Stimulated activated effector memory CD8-positive, alpha-beta T cell treated with anti-CD3 and anti-CD28 coated beads, Interleukin-12 subunit alpha, Interleukin-12 subunit beta, amount 100 ng/mL, for 72 hours (primary cell): ENCODE measurements at regions not wholly inside any gene's neighbourhood (a gene's known extent, or its start where the extent isn't known, plus 50 kb on each side); places are given as distances from the start of the nearest gene placed in this dataset.

ENCODE experiments used
- ATAC-seq: fragments of 150-1000 bp; cut with Tn5 transposase; 2 replicates; pipeline ENCODE4 v1.10.0; 2021
- DNase-seq, 2 donors: peaks; one replicate each; pipeline ENCODE4 v3.0.0; 2021 to 2022; ENCODE audit warnings: low spot score in 2 of 2
- H3K27ac Mint-ChIP-seq: one replicate; pipeline ENCODE4 v1.8.0; 2022; ENCODE audit warnings: mild to moderate bottlenecking, mixed read lengths
- H3K36me3 Mint-ChIP-seq: one replicate; pipeline ENCODE4 v1.8.0; 2022; ENCODE audit warnings: mild to moderate bottlenecking, mixed read lengths
- H3K4me1 Mint-ChIP-seq: one replicate; pipeline ENCODE4 v1.8.0; 2022; ENCODE audit warnings: mixed read lengths
- H3K4me3 Mint-ChIP-seq: one replicate; pipeline ENCODE4 v1.8.0; 2022; ENCODE audit warnings: mild to moderate bottlenecking, mixed read lengths
- H3K9me3 Mint-ChIP-seq: one replicate; pipeline ENCODE4 v1.8.0; 2022; ENCODE audit warnings: mixed read lengths

DNA sequence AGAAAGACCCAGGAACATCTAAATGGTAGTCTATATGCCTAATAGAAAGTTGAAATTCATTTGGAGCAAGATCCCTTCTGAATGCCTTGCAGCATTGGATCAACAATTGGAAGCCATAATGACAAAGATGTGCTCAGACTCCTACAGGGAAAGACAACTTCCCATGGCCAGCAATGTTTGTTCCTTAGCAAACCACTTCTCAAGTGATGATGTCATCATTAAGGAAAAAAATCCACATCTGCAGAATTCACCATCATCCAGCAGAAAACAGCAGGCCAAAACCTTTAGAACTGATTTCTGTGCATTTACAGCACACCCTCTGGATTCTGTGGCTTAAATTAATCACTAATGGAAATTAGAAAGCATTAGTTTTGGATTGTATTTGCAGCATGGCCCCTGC is 82.4 kb upstream of the ZIC3 start:
- no peak overlapping the region for H3K27ac Mint-ChIP-seq
- no peak overlapping the region for H3K4me3 Mint-ChIP-seq
- no peak for ATAC-seq
- H3K9me3 Mint-ChIP-seq: peaks cover 3% of the 10 kb centered on the region
- no peaks in the 10 kb centered on the region for H3K4me1 Mint-ChIP-seq
- no peaks in the 10 kb centered on the region for H3K36me3 Mint-ChIP-seq
- no peak for DNase-seq

GRCh38 chrX:137482136-137482535 is 83.8 kb upstream of the ZIC3 start:
- Mint-ChIP-seq H3K9me3 (peaks cover 3% of the 10 kb centered on the region), H3K27ac (no peak overlapping the region), H3K4me1 (no peaks in the 10 kb centered on the region), H3K4me3 (no peak overlapping the region), H3K36me3 (no peaks in the 10 kb centered on the region)
- DNase-seq: no peak
- ATAC-seq: no peak

DNA sequence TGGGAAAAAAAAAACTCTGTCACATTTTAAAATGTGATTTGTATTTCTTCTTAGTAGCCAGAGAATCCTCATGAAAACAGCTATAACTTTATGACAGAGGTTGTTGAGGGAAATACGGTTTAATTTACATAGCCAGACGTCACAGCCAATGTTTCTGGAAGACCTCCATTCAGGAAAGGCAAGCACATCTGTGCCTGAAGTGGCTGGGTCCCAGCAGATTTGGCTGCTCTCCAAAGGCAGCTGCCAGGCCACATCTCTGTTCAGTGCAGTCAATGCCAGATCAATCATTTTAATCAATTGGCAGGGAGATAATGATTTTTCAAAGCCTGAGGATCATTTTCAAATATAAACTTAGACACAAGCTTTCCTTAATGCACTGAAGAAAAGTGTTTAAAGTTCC is 86.5 kb upstream of the ZIC3 start:
- H3K4me3 Mint-ChIP-seq: no peak overlapping the region
- H3K27ac Mint-ChIP-seq: no peak overlapping the region
- no peaks in the 10 kb centered on the region for H3K4me1 Mint-ChIP-seq
- no peak for DNase-seq
- no peaks in the 10 kb centered on the region for H3K36me3 Mint-ChIP-seq
- no peaks in the 10 kb centered on the region for H3K9me3 Mint-ChIP-seq
- ATAC-seq: no peak

DNA sequence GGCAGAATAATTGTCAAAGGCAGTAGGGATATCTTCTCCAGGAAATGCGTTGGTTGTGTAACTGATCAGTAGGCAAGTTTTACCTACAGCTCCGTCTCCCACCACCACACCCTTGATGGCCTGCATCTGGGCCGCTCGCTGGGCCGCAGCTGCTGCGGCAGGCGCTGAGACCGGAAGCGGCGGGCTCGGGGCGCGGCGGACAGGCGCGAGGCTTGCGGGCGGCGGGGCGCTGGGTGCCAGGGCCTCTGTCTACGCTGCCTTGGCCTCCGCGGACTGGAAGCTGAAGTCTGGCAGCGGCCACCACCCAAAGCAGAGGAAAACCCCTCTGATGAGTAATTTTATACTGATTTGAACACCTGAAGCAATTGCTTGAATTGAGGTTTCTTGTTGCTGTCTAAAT is 124.2 kb upstream of the ZIC3 start:
- Mint-ChIP-seq H3K4me1 (no peaks in the 10 kb centered on the region), H3K4me3 (no peak overlapping the region), H3K27ac (no peak overlapping the region), H3K9me3 (peaks cover 2% of the 10 kb centered on the region), H3K36me3 (no peaks in the 10 kb centered on the region)
- no peak for ATAC-seq
- no peak for DNase-seq

DNA sequence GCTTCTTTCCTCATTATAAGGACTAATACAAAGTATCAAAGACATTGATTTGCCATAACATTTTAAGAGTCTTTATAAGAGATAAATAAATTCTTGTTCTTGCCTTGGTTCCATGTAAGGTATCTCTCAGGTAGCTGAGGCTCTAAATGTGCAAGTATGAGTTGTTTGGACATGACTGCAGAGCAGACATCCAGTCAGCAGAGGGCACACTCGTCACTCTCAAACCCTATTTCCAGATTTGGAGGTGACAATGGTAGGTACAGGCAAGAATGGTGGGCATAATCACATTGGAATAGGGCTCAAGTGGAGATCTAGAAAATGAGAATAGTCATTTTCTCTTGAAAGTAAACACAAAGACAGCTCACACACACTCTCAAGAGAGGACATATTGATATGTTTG is 133.3 kb upstream of the ZIC3 start:
- Mint-ChIP-seq H3K36me3 (no peaks in the 10 kb centered on the region), H3K4me3 (no peak overlapping the region), H3K9me3 (peaks cover 11% of the 10 kb centered on the region), H3K27ac (no peak overlapping the region), H3K4me1 (no peaks in the 10 kb centered on the region)
- no peak for DNase-seq
- no peak for ATAC-seq

GRCh38 chrX:137431693-137432488 is 134.0 kb upstream of the ZIC3 start:
- H3K27ac Mint-ChIP-seq: no peak overlapping the region
- H3K36me3 Mint-ChIP-seq: no peaks in the 10 kb centered on the region
- H3K4me1 Mint-ChIP-seq: no peaks in the 10 kb centered on the region
- ATAC-seq (no peak), DNase-seq (no peak)
- H3K4me3 Mint-ChIP-seq: no peak overlapping the region
- H3K9me3 Mint-ChIP-seq: peaks cover 11% of the 10 kb centered on the region

- H3K4me1 Mint-ChIP-seq: no peaks in the 10 kb centered on the region
- no peak overlapping the region for H3K4me3 Mint-ChIP-seq
- H3K9me3 Mint-ChIP-seq: peaks cover 11% of the 10 kb centered on the region
- DNase-seq (no peak), ATAC-seq (no peak)
- H3K27ac Mint-ChIP-seq: no peak overlapping the region
- H3K36me3 Mint-ChIP-seq: no peaks in the 10 kb centered on the region
Observed at GRCh38 chrX:137430984-137431475, 134.9 kb upstream of the ZIC3 start.

GRCh38 chrX:137430301-137430700 is 135.6 kb upstream of the ZIC3 start:
- ATAC-seq: no peak
- no peak overlapping the region for H3K4me3 Mint-ChIP-seq
- peaks cover 11% of the 10 kb centered on the region for H3K9me3 Mint-ChIP-seq
- H3K4me1 Mint-ChIP-seq: no peaks in the 10 kb centered on the region
- H3K27ac Mint-ChIP-seq: no peak overlapping the region
- no peaks in the 10 kb centered on the region for H3K36me3 Mint-ChIP-seq
- DNase-seq: no peak

DNA sequence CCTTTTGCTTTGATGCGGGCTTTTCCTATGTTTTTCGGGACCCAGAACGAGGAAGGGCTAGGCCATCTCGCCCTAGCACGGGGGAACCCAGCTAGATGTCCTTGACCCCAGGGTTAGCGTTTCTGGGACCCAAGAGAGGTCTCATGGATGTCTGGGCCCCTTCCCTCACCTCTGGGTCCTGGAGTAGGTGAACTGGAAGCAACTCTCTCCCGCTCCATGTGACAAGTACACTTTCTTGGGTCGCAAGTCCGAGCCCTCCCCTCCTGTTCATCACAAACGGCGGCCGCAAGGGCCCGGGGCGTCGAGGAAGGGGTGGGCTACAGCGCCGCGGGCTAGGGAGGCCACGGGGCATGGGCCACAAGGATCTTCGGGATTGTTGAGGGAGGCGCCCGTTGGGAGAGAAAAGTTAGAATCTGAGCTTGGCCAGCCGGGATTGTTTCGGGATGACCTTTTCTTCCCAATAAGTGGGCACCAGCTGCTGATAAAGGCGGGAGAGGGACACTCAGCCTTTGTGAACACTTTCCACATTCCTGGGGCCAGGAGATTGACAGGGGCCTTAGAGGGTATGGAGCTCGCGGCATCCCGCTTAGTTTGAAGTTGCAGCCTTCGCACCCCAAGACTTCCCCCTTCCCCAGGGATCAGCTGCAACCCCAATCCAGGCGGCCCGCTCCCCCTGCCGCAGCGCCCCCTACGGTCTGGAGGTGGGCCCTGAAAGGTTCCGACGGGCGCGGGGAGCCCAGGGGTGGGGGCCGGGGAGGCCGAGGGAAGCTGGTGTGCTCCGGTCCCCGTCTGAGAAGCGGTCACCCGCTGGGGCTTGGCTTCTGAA is 136.9 kb upstream of the ZIC3 start:
- Mint-ChIP-seq H3K36me3 (no peaks in the 10 kb centered on the region), H3K4me1 (no peaks in the 10 kb centered on the region), H3K4me3 (peak overlapping the region; percentile 52), H3K9me3 (peaks cover 11% of the 10 kb centered on the region), H3K27ac (no peak overlapping the region)
- ATAC-seq (no peak), DNase-seq (no peak)

- ATAC-seq: no peak
- H3K9me3 Mint-ChIP-seq: peaks cover 11% of the 10 kb centered on the region
Observed at GRCh38 chrX:137428221-137428661, 137.7 kb upstream of the ZIC3 start.

GRCh38 chrX:137427816-137428215 is 138.1 kb upstream of the ZIC3 start:
- Mint-ChIP-seq H3K4me3 (peak overlapping the region; percentile 52), H3K9me3 (peaks cover 11% of the 10 kb centered on the region), H3K36me3 (no peaks in the 10 kb centered on the region), H3K27ac (no peak overlapping the region), H3K4me1 (no peaks in the 10 kb centered on the region)
- ATAC-seq (no peak), DNase-seq (no peak)

More at GRCh38 chrX:137428221-137428661, 137.7 kb upstream of the ZIC3 start:
- Mint-ChIP-seq H3K36me3 (no peaks in the 10 kb centered on the region), H3K4me1 (no peaks in the 10 kb centered on the region), H3K27ac (no peak overlapping the region), H3K4me3 (peak overlapping the region; percentile 52)
- DNase-seq: no peak

GRCh38 chrX:137427426-137427778 is 138.5 kb upstream of the ZIC3 start:
- Mint-ChIP-seq H3K9me3 (peaks cover 11% of the 10 kb centered on the region), H3K4me1 (no peaks in the 10 kb centered on the region), H3K27ac (no peak overlapping the region), H3K4me3 (peak overlapping the region; percentile 52), H3K36me3 (no peaks in the 10 kb centered on the region)
- ATAC-seq: no peak
- no peak for DNase-seq

DNA sequence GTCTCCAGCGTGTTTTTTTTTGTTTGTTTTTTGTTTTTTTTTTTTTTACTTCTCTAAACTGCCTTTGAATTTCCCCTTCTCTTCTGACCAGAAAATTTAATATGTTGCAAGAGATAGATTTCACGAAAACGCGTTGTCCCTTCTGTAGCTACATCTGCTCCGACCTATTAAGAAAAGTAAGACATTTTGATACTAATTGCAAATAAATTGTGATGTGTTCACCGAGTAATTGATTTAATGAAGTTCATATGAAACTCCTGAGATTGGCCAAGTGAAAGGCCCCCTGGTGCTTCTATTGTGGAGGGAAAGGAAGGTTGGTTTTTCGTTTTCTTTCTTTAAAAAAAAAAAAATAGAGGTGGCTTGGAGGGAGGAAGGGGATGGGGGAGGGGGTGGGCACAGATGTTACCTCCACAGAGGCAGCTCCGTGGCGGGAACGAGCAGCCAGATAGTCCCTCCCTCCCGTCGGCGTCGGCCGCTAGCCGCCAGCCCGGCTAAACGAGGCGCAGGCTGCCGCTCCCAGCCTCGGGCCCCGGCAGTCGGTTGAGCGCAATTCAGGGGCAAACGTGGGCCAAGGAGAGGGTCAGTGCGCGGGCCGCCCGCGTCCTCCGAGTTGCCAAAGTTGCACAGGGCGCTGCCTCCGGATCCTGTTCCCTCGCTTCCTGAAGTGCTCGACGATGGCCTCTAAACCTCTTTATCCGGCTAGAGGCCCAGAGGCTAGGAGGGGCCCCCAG is 139.1 kb upstream of the ZIC3 start:
- DNase-seq: no peak
- H3K4me1 Mint-ChIP-seq: no peaks in the 10 kb centered on the region
- H3K4me3 Mint-ChIP-seq: peak overlapping the region; percentile 52
- no peak for ATAC-seq
- peaks cover 9% of the 10 kb centered on the region for H3K9me3 Mint-ChIP-seq
- H3K36me3 Mint-ChIP-seq: no peaks in the 10 kb centered on the region
- H3K27ac Mint-ChIP-seq: no peak overlapping the region

DNA sequence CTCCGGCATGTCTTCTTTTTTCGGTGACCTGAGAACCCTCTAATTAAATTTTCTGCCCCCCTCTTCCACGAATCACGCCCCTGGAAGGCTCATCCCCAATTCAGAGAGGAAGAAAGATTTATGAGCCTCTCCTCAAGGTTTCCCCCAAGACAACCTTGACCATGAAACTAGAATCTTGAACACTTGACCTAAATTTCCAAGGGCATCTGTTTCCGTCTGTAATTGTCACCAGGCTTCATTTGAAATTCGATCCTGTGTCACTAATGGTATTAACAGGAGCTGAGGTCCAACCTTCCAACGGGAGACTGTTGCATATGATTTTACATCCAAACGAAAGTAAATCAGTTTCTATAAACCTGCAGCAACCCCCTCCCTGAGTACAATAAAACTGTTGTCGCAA is 139.9 kb upstream of the ZIC3 start:
- Mint-ChIP-seq H3K4me1 (no peaks in the 10 kb centered on the region), H3K4me3 (no peak overlapping the region)
- ATAC-seq: no peak

GRCh38 chrX:137425273-137425902 is 140.5 kb upstream of the ZIC3 start:
- Mint-ChIP-seq H3K4me3 (no peak overlapping the region), H3K27ac (no peak overlapping the region), H3K4me1 (no peaks in the 10 kb centered on the region), H3K36me3 (no peaks in the 10 kb centered on the region), H3K9me3 (no peaks in the 10 kb centered on the region)
- ATAC-seq (no peak), DNase-seq (no peak)

More for the DNA sequence above, 139.9 kb upstream of the ZIC3 start:
- H3K36me3 Mint-ChIP-seq: no peaks in the 10 kb centered on the region
- no peak overlapping the region for H3K27ac Mint-ChIP-seq
- DNase-seq: no peak
- peaks cover under 1% of the 10 kb centered on the region for H3K9me3 Mint-ChIP-seq
